ENCODE measurements at regions not wholly inside any gene's neighbourhood (a gene's known extent, or its start where the extent isn't known, plus 50 kb on each side); places are given as distances from the start of the nearest gene placed in this dataset.

- intact Hi-C loops (cut with DNase I) = no loop called here
- no peaks in the 10 kb centered on the region for H3K27me3 ChIP-seq
- peak in 1 of 2 donors; percentile 77 for DNase-seq (ENCODE audit: extremely low spot score in 2 of 2)
- H3K9me3 ChIP-seq = no peaks in the 10 kb centered on the region
- no peak overlapping the region for H3K4me3 ChIP-seq
- no peaks in the 10 kb centered on the region for H3K4me1 ChIP-seq
- no peaks in the 10 kb centered on the region for H3K36me3 ChIP-seq
- no peak for TF ChIP-seq CTCF (IDR thresholded peaks at IDR 0.05)
- no peak for TF ChIP-seq POLR2A (IDR thresholded peaks at IDR 0.05)
- no peak for TF ChIP-seq POLR2AphosphoS5 (IDR thresholded peaks at IDR 0.05; ENCODE audit: insufficient read depth in 1 of 2, low read depth in 1 of 2)
- H3K27ac ChIP-seq = no peak overlapping the region
Measured at GRCh38 chr6:14429396-14429795, 311.8 kb downstream of the CD83 start.

GRCh38 chr6:14430218-14430617, 312.6 kb downstream of the CD83 start:
- Histone ChIP-seq H3K36me3 (no peaks in the 10 kb centered on the region), H3K27me3 (no peaks in the 10 kb centered on the region), H3K9me3 (no peaks in the 10 kb centered on the region), H3K4me1 (no peaks in the 10 kb centered on the region), H3K4me3 (no peak overlapping the region), H3K27ac (no peak overlapping the region)
- intact Hi-C loops (cut with DNase I) = no loop called here
- TF ChIP-seq POLR2AphosphoS5 (IDR thresholded peaks at IDR 0.05; ENCODE audit: insufficient read depth in 1 of 2, low read depth in 1 of 2) (no peak), CTCF (IDR thresholded peaks at IDR 0.05) (no peak), POLR2A (IDR thresholded peaks at IDR 0.05) (no peak)
- no peak for DNase-seq (ENCODE audit: extremely low spot score in 2 of 2)

- Histone ChIP-seq H3K27me3 (no peaks in the 10 kb centered on the region), H3K36me3 (no peaks in the 10 kb centered on the region), H3K9me3 (no peaks in the 10 kb centered on the region), H3K4me3 (no peak overlapping the region), H3K4me1 (no peaks in the 10 kb centered on the region), H3K27ac (no peak overlapping the region)
- peak in 1 of 2 donors; percentile 27 for DNase-seq (ENCODE audit: extremely low spot score in 2 of 2)
- intact Hi-C loops (cut with DNase I) = no loop called here
- TF ChIP-seq POLR2A (IDR thresholded peaks at IDR 0.05) (no peak), POLR2AphosphoS5 (IDR thresholded peaks at IDR 0.05; ENCODE audit: insufficient read depth in 1 of 2, low read depth in 1 of 2) (no peak), CTCF (IDR thresholded peaks at IDR 0.05) (no peak)
Measured at GRCh38 chr6:14431385-14432330, 314.1 kb downstream of the CD83 start.

- TF ChIP-seq CTCF (IDR thresholded peaks at IDR 0.05) (no peak), POLR2AphosphoS5 (IDR thresholded peaks at IDR 0.05; ENCODE audit: insufficient read depth in 1 of 2, low read depth in 1 of 2) (no peak), POLR2A (IDR thresholded peaks at IDR 0.05) (no peak)
- DNase-seq (ENCODE audit: extremely low spot score in 2 of 2) = peak in 1 of 2 donors; percentile 32
- H3K4me3 ChIP-seq = no peak overlapping the region
- H3K27me3 ChIP-seq = no peaks in the 10 kb centered on the region
- no peaks in the 10 kb centered on the region for H3K9me3 ChIP-seq
- intact Hi-C loops (cut with DNase I) = no loop called here
- peaks cover 3% of the 10 kb centered on the region for H3K4me1 ChIP-seq
- no peaks in the 10 kb centered on the region for H3K36me3 ChIP-seq
- no peak overlapping the region for H3K27ac ChIP-seq
Measured at GRCh38 chr6:14434916-14435690, 317.5 kb downstream of the CD83 start.
